Prostate gland (tissue), 2 donors: ENCODE measurements at regions not wholly inside any gene's neighbourhood (a gene's known extent, or its start where the extent isn't known, plus 50 kb on each side); places are given as distances from the start of the nearest gene placed in this dataset.

Experiments
- DNase-seq: peaks from one replicate; pipeline ENCODE4 v3.0.0-alpha.2; 2019; ENCODE audit warnings: low spot score
- H3K27ac ChIP-seq, 2 donors: fragments of 200-600 bp; sonication (generic); 2 replicates each; pipeline ENCODE4 v1.5.1; 2017 to 2019
- H3K27me3 ChIP-seq: fragments of 200-600 bp; sonication (generic); replicated peaks from 2 replicates; pipeline ENCODE4 v1.5.1; 2019; ENCODE audit not compliant: insufficient read depth
- H3K36me3 ChIP-seq, 2 donors: fragments of 200-600 bp; sonication (generic); 1 replicate in 1 of 2; 2 replicates in 1 of 2; pipeline versions ENCODE4 v1.5.1 to v1.8.1; 2017 to 2019
- H3K4me1 ChIP-seq: fragments of 200-600 bp; sonication (generic); replicated peaks from 2 replicates; pipeline ENCODE4 v1.5.1; 2019
- H3K4me3 ChIP-seq, 2 donors: fragments of 200-600 bp; sonication (generic); 2 replicates each; pipeline ENCODE4 v1.5.1; 2017 to 2019
- H3K9me3 ChIP-seq: fragments of 200-600 bp; sonication (generic); 2 replicates; pipeline ENCODE4 v1.5.1; 2017
- CTCF ChIP-seq, 4 experiments: fragments of 200-600 bp in 2 of 4; fragments of 450-650 bp in 2 of 4; sonication (generic) in 2 of 4; IDR thresholded peaks; 1 replicate in 3 of 4; 2 replicates in 1 of 4; pipeline ENCODE4 v1.5.1; 2016 to 2019; ENCODE audit warnings: antibody characterized with exemption in 4 of 4, mild to moderate bottlenecking in 2 of 4, moderate library complexity in 2 of 4
- POLR2A ChIP-seq: fragments of 450-650 bp; IDR thresholded peaks from one replicate; pipeline ENCODE4 v1.6.1; 2016; ENCODE audit warnings: antibody characterized with exemption, mild to moderate bottlenecking
- POLR2AphosphoS5 ChIP-seq: sonication (generic); formaldehyde crosslinking; IDR thresholded peaks from one replicate; pipeline ENCODE4 v1.6.1; 2017; ENCODE audit warnings: antibody characterized with exemption
- WGBS: methylation state at CpG from one replicate; pipeline ENCODE4 v1.1.5; 2018; 5-methylcytosine and 5-hydroxymethylcytosine counted together
- intact Hi-C: fragments of 100-400 bp; cut with DNase I; formaldehyde crosslinking; loops from one replicate; pipeline ENCODE4 v1.14.2; 2022

DNA sequence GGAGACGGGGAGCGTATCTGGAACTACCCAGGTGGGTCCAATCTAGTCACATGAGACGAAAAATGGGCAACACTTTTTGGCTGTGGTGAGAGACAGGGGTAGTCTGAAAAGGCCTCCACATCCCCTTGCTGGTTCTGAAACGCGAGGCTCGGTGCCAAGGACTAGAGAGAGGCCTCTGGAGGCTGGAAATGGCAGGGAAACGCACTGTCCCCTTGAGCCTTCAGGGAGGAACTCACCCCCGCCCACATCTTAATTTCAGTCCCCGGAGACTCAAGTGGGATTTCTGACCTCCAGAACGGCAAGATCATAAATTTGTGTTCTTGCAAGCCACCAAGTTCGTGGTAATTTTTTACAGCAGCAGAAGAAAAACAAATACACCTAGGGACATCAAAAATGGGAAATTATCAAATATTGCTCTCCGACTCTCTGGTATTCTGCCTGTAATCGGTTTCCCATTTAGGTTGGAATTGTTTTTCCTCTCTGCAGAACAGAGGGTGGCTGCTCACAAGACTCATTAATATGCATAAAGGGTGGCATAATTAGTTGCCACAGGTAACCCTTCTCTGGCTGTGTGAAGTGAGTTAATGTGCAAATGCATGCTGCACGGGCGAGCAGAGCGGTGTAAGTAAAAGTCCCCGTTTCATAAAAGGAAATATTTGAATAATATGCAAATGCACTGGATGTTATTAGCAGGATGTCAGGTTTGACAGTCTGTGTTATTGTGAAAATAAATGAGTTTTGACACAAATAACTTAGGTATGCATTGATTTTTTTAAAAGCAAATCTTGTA, 185.7 kb downstream of the ARRDC4 start:
- Histone ChIP-seq H3K4me1 (no peaks in the 10 kb centered on the region), H3K4me3 (no peak overlapping the region), H3K27me3 (peaks cover 3% of the 10 kb centered on the region), H3K36me3 (no peaks in the 10 kb centered on the region), H3K9me3 (no peaks in the 10 kb centered on the region), H3K27ac (no peak overlapping the region)
- no peak for TF ChIP-seq POLR2AphosphoS5
- no peak for TF ChIP-seq POLR2A
- no peak for TF ChIP-seq CTCF (IDR thresholded peaks at IDR 0.05)
- intact Hi-C loops: no loop called here
- WGBS: 75% methylated on average over 17 of the region's 17 CpGs
- no peak for DNase-seq

DNA sequence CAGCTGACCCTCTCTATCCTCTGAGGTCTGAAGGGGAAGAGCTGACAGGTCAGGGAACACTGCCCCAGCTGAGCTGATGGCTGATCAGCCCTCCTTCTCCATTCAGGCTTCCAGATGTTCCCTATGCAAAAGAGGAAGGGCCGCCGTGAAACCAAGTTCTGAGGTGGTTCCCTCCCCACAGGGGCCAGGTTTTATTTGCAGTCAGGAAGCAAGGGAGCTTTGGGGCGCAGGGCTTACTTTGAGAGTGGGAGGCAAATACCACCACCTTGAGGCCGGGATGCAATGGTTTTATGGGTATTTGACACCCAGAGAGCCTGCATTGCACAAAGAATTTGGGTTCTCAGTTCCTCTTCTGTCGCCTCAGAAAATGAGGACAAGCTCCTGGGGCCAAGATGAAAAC, 186.9 kb downstream of the ARRDC4 start:
- intact Hi-C loops: no loop called here
- 58% methylated on average over 5 of the region's 5 CpGs for WGBS
- H3K27me3 ChIP-seq: peaks cover 3% of the 10 kb centered on the region
- no peaks in the 10 kb centered on the region for H3K9me3 ChIP-seq
- H3K4me3 ChIP-seq: no peak overlapping the region
- no peaks in the 10 kb centered on the region for H3K4me1 ChIP-seq
- H3K36me3 ChIP-seq: no peaks in the 10 kb centered on the region
- TF ChIP-seq POLR2A (no peak), POLR2AphosphoS5 (no peak), CTCF (IDR thresholded peaks at IDR 0.05) (no peak)
- no peak for DNase-seq
- H3K27ac ChIP-seq: no peak overlapping the region

- Histone ChIP-seq H3K4me1 (no peaks in the 10 kb centered on the region), H3K36me3 (no peaks in the 10 kb centered on the region), H3K9me3 (no peaks in the 10 kb centered on the region), H3K27me3 (peaks cover 3% of the 10 kb centered on the region), H3K4me3 (no peak overlapping the region), H3K27ac (no peak overlapping the region)
- intact Hi-C loops: no loop called here
- WGBS: 94% methylated on average over 2 of the region's 2 CpGs
- DNase-seq: no peak
- TF ChIP-seq POLR2AphosphoS5 (no peak), POLR2A (no peak), CTCF (IDR thresholded peaks at IDR 0.05) (no peak)
Observed at GRCh38 chr15:98150084-98150483, 189.6 kb downstream of the ARRDC4 start.

GRCh38 chr15:98150536-98150935, 190.0 kb downstream of the ARRDC4 start:
- TF ChIP-seq POLR2A: no peak
- TF ChIP-seq CTCF (IDR thresholded peaks at IDR 0.05): no peak
- no peak for TF ChIP-seq POLR2AphosphoS5
- no peaks in the 10 kb centered on the region for H3K4me1 ChIP-seq
- no peak overlapping the region for H3K27ac ChIP-seq
- no peaks in the 10 kb centered on the region for H3K9me3 ChIP-seq
- intact Hi-C loops: no loop called here
- no peak for DNase-seq
- H3K27me3 ChIP-seq: peaks cover 3% of the 10 kb centered on the region
- no peak overlapping the region for H3K4me3 ChIP-seq
- H3K36me3 ChIP-seq: no peaks in the 10 kb centered on the region
- 28% methylated on average over 3 of the region's 3 CpGs for WGBS

GRCh38 chr15:98151096-98151495, 190.6 kb downstream of the ARRDC4 start:
- Histone ChIP-seq H3K36me3 (no peaks in the 10 kb centered on the region), H3K27ac (no peak overlapping the region), H3K4me1 (no peaks in the 10 kb centered on the region), H3K27me3 (peaks cover 3% of the 10 kb centered on the region), H3K4me3 (no peak overlapping the region), H3K9me3 (no peaks in the 10 kb centered on the region)
- 56% methylated on average over 2 of the region's 2 CpGs for WGBS
- DNase-seq: no peak
- TF ChIP-seq POLR2AphosphoS5: no peak
- TF ChIP-seq CTCF (IDR thresholded peaks at IDR 0.05): no peak
- no peak for TF ChIP-seq POLR2A
- intact Hi-C loops: no loop called here
